Panc1 (cell line): ENCODE measurements at regions not wholly inside any gene's neighbourhood (a gene's known extent, or its start where the extent isn't known, plus 50 kb on each side); places are given as distances from the start of the nearest gene placed in this dataset.

Experiments
- ATAC-seq: fragments of 200-7000 bp; cut with Tn5 transposase; 2 replicates; pipeline ENCODE4 v1.9.1; 2020; ENCODE audit warnings: mild to moderate bottlenecking, moderate library complexity
- BruUV-seq: library from RNA; stranded (reverse); fragments of 400-500 nt; replicated peaks from 2 replicates; lab custom pipeline; 2021; lab: Mats Ljungman, UMichigan
- CTCF ChIA-PET: fragments of 300-600 bp; sonication (Branson Sonifier 250); formaldehyde crosslinking; loops from one replicate; lab custom pipeline; 2022; ENCODE audit warnings: antibody characterized with exemption; lab: Charles Lee
- POLR2A ChIA-PET: fragments of 300-600 bp; sonication (Branson Sonifier 250); formaldehyde crosslinking; loops from one replicate; lab custom pipeline; 2022; ENCODE audit warnings: antibody characterized with exemption; lab: Charles Lee
- DNase-seq: peaks from one replicate; pipeline ENCODE4 v3.0.0-alpha.2; 2010; ENCODE audit warnings: low read depth, low spot score
- H3K27ac ChIP-seq: 2 replicates; pipeline ENCODE4 v1.5.1; 2011; ENCODE audit warnings: mild to moderate bottlenecking, low read length, inconsistent platforms
- H3K27me3 ChIP-seq: fragments of 200-500 bp; sonication (Bioruptor generic); 2 replicates; pipeline ENCODE4 v1.6.0; 2014; ENCODE audit warnings: low read length, inconsistent platforms; ENCODE audit not compliant: control insufficient read depth, insufficient read depth
- H3K36me3 ChIP-seq: fragments of 200-500 bp; sonication (Bioruptor generic); 2 replicates; pipeline ENCODE4 v1.5.1; 2014; ENCODE audit warnings: inconsistent platforms, mild to moderate bottlenecking, low read length, moderate library complexity; ENCODE audit not compliant: control insufficient read depth, insufficient read depth
- H3K4me1 ChIP-seq: 2 replicates; pipeline ENCODE4 v1.5.1; 2011; ENCODE audit warnings: inconsistent platforms, mild to moderate bottlenecking, low read length, moderate library complexity; ENCODE audit not compliant: control insufficient read depth, insufficient read depth
- H3K4me3 ChIP-seq, 2 experiments: 2 replicates each; pipeline ENCODE4 v1.5.1; 2011 to 2012; ENCODE audit warnings: low read depth in 2 of 2, low read length in 2 of 2, mild to moderate bottlenecking in 2 of 2, inconsistent platforms in 1 of 2, moderate library complexity in 1 of 2
- H3K9me3 ChIP-seq: fragments of 200-500 bp; sonication (Bioruptor generic); 2 replicates; pipeline ENCODE4 v1.5.1; 2014; ENCODE audit warnings: low read depth, mild to moderate bottlenecking, inconsistent platforms, low read length, moderate library complexity; ENCODE audit not compliant: control insufficient read depth, insufficient read depth
- POLR2AphosphoS5 ChIP-seq: IDR thresholded peaks from 2 replicates; pipeline ENCODE4 v1.6.1; 2012; ENCODE audit warnings: mild to moderate bottlenecking, low read depth, low read length, moderate library complexity
- SIN3A ChIP-seq: IDR thresholded peaks from 2 replicates; pipeline ENCODE4 v1.6.1; 2012; ENCODE audit warnings: low read depth, mild to moderate bottlenecking, low read length, moderate library complexity, borderline replicate concordance; ENCODE audit not compliant: insufficient read depth
- TCF7L2 ChIP-seq: IDR thresholded peaks from 2 replicates; pipeline ENCODE4 v1.6.1; 2011; ENCODE audit warnings: mild to moderate bottlenecking, low read depth, low read length, inconsistent platforms
- in situ Hi-C: cut with HindIII; loops from 2 replicates; pipeline ENCODE4 v1.10.0; 2016; ENCODE audit warnings: low sequenced_read_pairs, low pct_unique_long_range_greater_than_20kb
- intact Hi-C: fragments of 100-400 bp; cut with micrococcal nuclease; formaldehyde crosslinking; loops from one replicate; pipeline ENCODE4 v1.10.0; 2022; ENCODE audit not compliant: unreplicated experiment
- TF ChIP-seq, protein P1 (sequence below): fragments of 450-650 bp; IDR thresholded peaks from 2 replicates; pipeline ENCODE4 v1.5.1; 2017; ENCODE audit warnings: mild to moderate bottlenecking
- TF ChIP-seq, protein P2 (sequence below), 2 experiments: IDR thresholded peaks; 2 replicates each; pipeline ENCODE4 v1.6.1; 2011 to 2012; ENCODE audit warnings: low read depth in 2 of 2, control low read depth in 1 of 2, low read length in 1 of 2, mild to moderate bottlenecking in 1 of 2, moderate library complexity in 1 of 2; ENCODE audit not compliant: insufficient read depth in 1 of 2

- in situ Hi-C loops: no loop called here
- no peaks in the 10 kb centered on the region for H3K36me3 ChIP-seq
- no peak for ATAC-seq
- no peaks in the 10 kb centered on the region for H3K9me3 ChIP-seq
- H3K4me1 ChIP-seq: no peaks in the 10 kb centered on the region
- no peak overlapping the region for H3K4me3 ChIP-seq
- no TSS peak for BruUV-seq
- H3K27ac ChIP-seq: no peak overlapping the region
- peaks cover 14% of the 10 kb centered on the region; the same call in 1 of the 2 replicates for H3K27me3 ChIP-seq
- ChIA-PET CTCF (interaction anchor here (0.6 kb wide), 1 partner anchor 953 kb away, joined by 3 read pairs; no protein-coding TSS in a partner anchor), POLR2A (no interaction called here)
- no peak for DNase-seq
- TF ChIP-seq TCF7L2: no peak
- TF ChIP-seq, protein P1, sequence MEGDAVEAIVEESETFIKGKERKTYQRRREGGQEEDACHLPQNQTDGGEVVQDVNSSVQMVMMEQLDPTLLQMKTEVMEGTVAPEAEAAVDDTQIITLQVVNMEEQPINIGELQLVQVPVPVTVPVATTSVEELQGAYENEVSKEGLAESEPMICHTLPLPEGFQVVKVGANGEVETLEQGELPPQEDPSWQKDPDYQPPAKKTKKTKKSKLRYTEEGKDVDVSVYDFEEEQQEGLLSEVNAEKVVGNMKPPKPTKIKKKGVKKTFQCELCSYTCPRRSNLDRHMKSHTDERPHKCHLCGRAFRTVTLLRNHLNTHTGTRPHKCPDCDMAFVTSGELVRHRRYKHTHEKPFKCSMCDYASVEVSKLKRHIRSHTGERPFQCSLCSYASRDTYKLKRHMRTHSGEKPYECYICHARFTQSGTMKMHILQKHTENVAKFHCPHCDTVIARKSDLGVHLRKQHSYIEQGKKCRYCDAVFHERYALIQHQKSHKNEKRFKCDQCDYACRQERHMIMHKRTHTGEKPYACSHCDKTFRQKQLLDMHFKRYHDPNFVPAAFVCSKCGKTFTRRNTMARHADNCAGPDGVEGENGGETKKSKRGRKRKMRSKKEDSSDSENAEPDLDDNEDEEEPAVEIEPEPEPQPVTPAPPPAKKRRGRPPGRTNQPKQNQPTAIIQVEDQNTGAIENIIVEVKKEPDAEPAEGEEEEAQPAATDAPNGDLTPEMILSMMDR: no peak
- TF ChIP-seq SIN3A: no peak
- no peak for TF ChIP-seq POLR2AphosphoS5
- TF ChIP-seq, protein P2, sequence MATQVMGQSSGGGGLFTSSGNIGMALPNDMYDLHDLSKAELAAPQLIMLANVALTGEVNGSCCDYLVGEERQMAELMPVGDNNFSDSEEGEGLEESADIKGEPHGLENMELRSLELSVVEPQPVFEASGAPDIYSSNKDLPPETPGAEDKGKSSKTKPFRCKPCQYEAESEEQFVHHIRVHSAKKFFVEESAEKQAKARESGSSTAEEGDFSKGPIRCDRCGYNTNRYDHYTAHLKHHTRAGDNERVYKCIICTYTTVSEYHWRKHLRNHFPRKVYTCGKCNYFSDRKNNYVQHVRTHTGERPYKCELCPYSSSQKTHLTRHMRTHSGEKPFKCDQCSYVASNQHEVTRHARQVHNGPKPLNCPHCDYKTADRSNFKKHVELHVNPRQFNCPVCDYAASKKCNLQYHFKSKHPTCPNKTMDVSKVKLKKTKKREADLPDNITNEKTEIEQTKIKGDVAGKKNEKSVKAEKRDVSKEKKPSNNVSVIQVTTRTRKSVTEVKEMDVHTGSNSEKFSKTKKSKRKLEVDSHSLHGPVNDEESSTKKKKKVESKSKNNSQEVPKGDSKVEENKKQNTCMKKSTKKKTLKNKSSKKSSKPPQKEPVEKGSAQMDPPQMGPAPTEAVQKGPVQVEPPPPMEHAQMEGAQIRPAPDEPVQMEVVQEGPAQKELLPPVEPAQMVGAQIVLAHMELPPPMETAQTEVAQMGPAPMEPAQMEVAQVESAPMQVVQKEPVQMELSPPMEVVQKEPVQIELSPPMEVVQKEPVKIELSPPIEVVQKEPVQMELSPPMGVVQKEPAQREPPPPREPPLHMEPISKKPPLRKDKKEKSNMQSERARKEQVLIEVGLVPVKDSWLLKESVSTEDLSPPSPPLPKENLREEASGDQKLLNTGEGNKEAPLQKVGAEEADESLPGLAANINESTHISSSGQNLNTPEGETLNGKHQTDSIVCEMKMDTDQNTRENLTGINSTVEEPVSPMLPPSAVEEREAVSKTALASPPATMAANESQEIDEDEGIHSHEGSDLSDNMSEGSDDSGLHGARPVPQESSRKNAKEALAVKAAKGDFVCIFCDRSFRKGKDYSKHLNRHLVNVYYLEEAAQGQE (IDR thresholded peaks at IDR 0.05; ENCODE audit: insufficient read depth in 1 of 2, low read depth in 2 of 2, low read length in 1 of 2): no peak
- intact Hi-C loops: no loop called here
These were observed 202.7 kb downstream of the CLIC5 start for GRCh38 chr6:45812922-45813321.

DNA sequence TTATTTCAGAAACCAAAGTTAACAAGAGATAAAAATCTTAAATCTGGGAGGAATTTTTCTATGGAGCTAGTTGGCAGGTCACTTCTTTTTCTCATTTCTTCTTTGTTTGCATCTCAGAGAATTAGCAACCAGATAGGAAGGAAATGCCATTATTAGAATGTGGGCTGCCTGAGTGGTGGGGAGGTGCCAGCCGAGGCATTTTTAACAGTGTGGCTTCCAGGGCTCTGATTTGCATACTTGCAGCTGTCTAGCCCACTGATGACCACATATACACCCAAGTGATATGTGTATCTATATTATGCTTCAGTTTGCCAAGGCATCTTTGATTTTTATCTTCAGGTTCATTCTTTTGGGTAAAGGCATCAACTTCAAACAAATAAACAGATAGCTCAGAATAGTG, 206.7 kb downstream of the CLIC5 start:
- TF ChIP-seq POLR2AphosphoS5 (no peak), TCF7L2 (no peak), SIN3A (no peak)
- TF ChIP-seq, protein P1: no peak
- TF ChIP-seq, protein P2 (IDR thresholded peaks at IDR 0.05; ENCODE audit: insufficient read depth in 1 of 2, low read depth in 2 of 2, low read length in 1 of 2): no peak
- BruUV-seq: no TSS peak
- in situ Hi-C loops: no loop called here
- ATAC-seq: no peak
- Histone ChIP-seq H3K4me3 (no peak overlapping the region), H3K27ac (no peak overlapping the region), H3K27me3 (peaks cover 14% of the 10 kb centered on the region; the same call in 1 of the 2 replicates), H3K4me1 (no peaks in the 10 kb centered on the region), H3K9me3 (no peaks in the 10 kb centered on the region), H3K36me3 (no peaks in the 10 kb centered on the region)
- intact Hi-C loops: no loop called here
- ChIA-PET CTCF (no interaction called here), POLR2A (no interaction called here)
- DNase-seq: no peak
